ENCODE measurements at regions not wholly inside any gene's neighbourhood (a gene's known extent, or its start where the extent isn't known, plus 50 kb on each side); places are given as distances from the start of the nearest gene placed in this dataset.
"Not testable (repeated sequence)": the region's sequence is repeated elsewhere in the genome, so short reads cannot be mapped to it uniquely, and the experiment has no call there.

- not testable (repeated sequence) for DNase-seq; H3K4me1 ChIP-seq (ENCODE audit: control insufficient read depth in 3 of 3, insufficient read depth in 2 of 3, low read depth in 1 of 3, low read length in 2 of 3); H3K4me3 ChIP-seq (ENCODE audit: low read depth in 1 of 3, low read length in 3 of 3); H3K27ac ChIP-seq (ENCODE audit: low read depth in 1 of 3, low read length in 2 of 3); H3K36me3 ChIP-seq (ENCODE audit: control insufficient read depth in 3 of 3, insufficient read depth in 2 of 3, low read depth in 1 of 3, low read length in 3 of 3); FAIRE-seq; H3K27me3 ChIP-seq (ENCODE audit: control insufficient read depth in 3 of 3, insufficient read depth in 3 of 3, low read length in 3 of 3); H3K9me3 ChIP-seq (ENCODE audit: control insufficient read depth in 2 of 2, insufficient read depth in 1 of 2, low read depth in 1 of 2, low read length in 1 of 2)
- WGBS, 3 donors, result 20 to 27% methylated on average over 1 of the region's 2 CpGs; no CpG with 5 or more reads in 1 of the 3 donors
These were observed 93.2 kb upstream of the POTEB2 start for GRCh38 chr15:20959299-20959698.

GRCh38 chr15:20929322-20929721, 63.2 kb upstream of the POTEB2 start:
- H3K9me3 ChIP-seq (ENCODE audit: control insufficient read depth in 2 of 2, insufficient read depth in 1 of 2, low read depth in 1 of 2, low read length in 1 of 2); H3K4me3 ChIP-seq (ENCODE audit: low read depth in 1 of 3, low read length in 3 of 3); DNase-seq; H3K27me3 ChIP-seq (ENCODE audit: control insufficient read depth in 3 of 3, insufficient read depth in 3 of 3, low read length in 3 of 3); H3K4me1 ChIP-seq (ENCODE audit: control insufficient read depth in 3 of 3, insufficient read depth in 2 of 3, low read depth in 1 of 3, low read length in 2 of 3); H3K27ac ChIP-seq (ENCODE audit: low read depth in 1 of 3, low read length in 2 of 3); H3K36me3 ChIP-seq (ENCODE audit: control insufficient read depth in 3 of 3, insufficient read depth in 2 of 3, low read depth in 1 of 3, low read length in 3 of 3); FAIRE-seq: not testable (repeated sequence)
- WGBS, 3 donors, result no CpG with 5 or more reads among the region's 2 CpGs
